ENCODE measurements at regions not wholly inside any gene's neighbourhood (a gene's known extent, or its start where the extent isn't known, plus 50 kb on each side); places are given as distances from the start of the nearest gene placed in this dataset.

DNA sequence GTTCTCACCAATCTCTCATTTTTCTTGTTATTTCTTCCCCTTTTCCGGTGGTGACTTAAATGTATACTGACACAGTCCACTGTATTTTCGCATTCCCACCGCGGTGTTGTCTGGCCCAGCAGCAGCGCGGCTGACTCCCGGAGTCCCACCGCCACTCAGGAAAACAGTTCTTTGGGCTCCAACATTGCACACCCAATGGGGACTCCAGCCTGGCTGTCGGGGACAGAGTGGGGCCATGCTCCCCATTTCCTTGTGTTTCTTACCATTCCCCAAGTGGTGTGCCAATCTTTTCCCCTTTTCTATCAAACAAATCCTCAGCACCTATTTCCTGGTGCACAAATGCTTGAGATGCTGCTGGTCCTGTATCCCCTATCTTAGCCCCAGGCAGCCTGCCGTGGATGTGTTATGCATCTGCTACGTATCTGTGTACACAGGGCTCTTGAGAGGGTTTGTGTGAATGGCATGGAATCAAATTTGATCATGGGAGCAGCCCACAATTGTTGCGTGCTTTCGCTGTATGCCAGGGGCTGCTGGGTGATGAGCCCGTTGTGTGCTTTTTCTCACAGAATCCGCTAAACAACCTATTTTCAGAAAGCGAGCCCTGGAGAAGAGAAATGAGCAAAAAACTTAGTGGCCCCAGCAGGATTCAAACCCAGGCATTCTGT, 219.1 kb upstream of the RGMA start:
- TF ChIP-seq CTCF (conservative IDR thresholded peaks at IDR 0.05) = no peak
- no peak overlapping the region for H3K4me3 Mint-ChIP-seq
- no peaks in the 10 kb centered on the region for H3K36me3 Mint-ChIP-seq
- peaks cover 13% of the 10 kb centered on the region for H3K4me1 Mint-ChIP-seq (ENCODE audit: unreplicated experiment)
- no peaks in the 10 kb centered on the region for H3K9me3 Mint-ChIP-seq
- no peak overlapping the region for H3K27ac Mint-ChIP-seq
- no peak for DNase-seq (ENCODE audit: extremely low spot score, unreplicated experiment)
- H3K27me3 Mint-ChIP-seq = no peaks in the 10 kb centered on the region

DNA sequence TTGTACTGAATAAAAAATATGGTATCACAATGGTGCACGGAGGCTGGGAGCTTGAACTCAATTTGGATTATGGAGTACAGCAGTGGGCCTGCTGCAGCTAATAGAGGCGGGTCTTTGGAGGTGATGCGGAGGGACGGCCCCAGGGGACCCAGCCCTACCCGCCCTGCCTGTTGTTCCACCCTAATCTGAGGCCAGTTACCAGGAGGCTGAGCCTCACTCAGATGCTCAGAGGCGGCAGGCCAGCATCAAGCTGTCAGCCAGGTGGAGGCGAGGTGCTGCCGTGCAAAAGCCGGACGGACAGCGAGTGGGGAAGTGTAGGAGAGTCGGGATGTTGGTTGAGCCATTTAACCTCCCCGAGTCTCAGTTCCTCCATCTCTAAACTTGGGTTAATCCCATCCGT, 218.5 kb upstream of the RGMA start:
- Mint-ChIP-seq H3K27ac (no peak overlapping the region), H3K4me3 (no peak overlapping the region), H3K4me1 (ENCODE audit: unreplicated experiment) (peaks cover 8% of the 10 kb centered on the region), H3K9me3 (no peaks in the 10 kb centered on the region), H3K27me3 (no peaks in the 10 kb centered on the region), H3K36me3 (no peaks in the 10 kb centered on the region)
- no peak for TF ChIP-seq CTCF (conservative IDR thresholded peaks at IDR 0.05)
- no peak for DNase-seq (ENCODE audit: extremely low spot score, unreplicated experiment)

DNA sequence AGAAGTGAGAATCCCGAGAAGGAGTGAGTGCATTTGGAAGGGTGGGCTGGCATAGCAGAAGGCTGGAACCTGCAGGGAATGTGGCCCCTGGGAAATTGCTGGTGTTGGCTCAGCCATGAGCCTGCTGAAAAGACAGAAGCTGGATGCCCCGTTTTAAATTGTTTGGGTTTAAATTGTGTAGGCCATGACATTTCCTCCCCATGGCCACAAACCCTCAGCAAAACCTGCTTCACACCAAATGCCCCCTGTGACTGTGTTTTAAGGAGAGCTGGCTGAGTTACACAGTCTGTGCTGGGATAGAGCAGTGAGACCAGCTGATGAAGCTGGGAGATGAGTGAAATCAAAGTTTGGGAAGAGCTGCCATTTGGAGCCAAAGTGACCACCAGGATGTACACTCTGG, 216.3 kb upstream of the RGMA start:
- H3K27ac Mint-ChIP-seq = no peak overlapping the region
- no peak for TF ChIP-seq CTCF (conservative IDR thresholded peaks at IDR 0.05)

DNA sequence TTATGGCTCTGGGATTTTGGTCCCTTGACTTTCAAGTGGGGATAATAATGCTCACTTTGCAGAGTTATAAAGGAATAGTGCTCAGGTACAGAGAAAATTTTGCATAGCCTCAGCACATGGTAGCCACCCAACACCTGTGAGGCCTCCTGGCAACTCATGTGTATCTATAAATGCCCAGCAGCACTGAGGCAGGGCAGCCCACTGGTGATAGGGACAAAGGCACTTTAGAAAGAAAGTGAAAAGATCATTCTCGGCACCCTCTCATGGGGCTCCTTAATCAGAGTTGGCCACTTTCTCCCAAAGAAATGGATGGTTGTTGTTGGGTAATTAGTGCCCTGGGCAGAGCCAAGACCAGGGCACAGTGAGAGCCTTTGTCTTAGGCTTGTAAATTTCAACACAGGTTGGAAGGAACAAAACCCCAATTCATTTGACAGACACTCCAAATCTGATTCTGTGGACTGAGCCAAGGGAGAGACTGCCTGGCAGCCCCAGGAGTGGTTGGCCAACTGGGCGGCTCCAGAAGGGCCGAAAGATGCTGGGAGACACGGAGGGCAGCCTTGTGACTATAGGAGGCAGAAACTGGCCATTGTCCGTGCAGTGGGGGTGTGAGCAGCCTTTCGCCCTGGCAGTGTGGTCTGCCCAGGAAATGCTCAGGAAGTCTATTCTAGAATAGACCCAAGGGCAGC, 213.2 kb upstream of the RGMA start:
- no peak overlapping the region for H3K27ac Mint-ChIP-seq
- TF ChIP-seq CTCF (conservative IDR thresholded peaks at IDR 0.05) = no peak
- H3K4me1 Mint-ChIP-seq (ENCODE audit: unreplicated experiment) = peaks cover 6% of the 10 kb centered on the region
- no peaks in the 10 kb centered on the region for H3K9me3 Mint-ChIP-seq
- no peaks in the 10 kb centered on the region for H3K27me3 Mint-ChIP-seq
- no peak for DNase-seq (ENCODE audit: extremely low spot score, unreplicated experiment)
- H3K36me3 Mint-ChIP-seq = no peaks in the 10 kb centered on the region
- no peak overlapping the region for H3K4me3 Mint-ChIP-seq

More for the DNA sequence above, 216.3 kb upstream of the RGMA start:
- Mint-ChIP-seq H3K36me3 (no peaks in the 10 kb centered on the region), H3K27me3 (no peaks in the 10 kb centered on the region), H3K9me3 (no peaks in the 10 kb centered on the region), H3K4me1 (ENCODE audit: unreplicated experiment) (peaks cover 6% of the 10 kb centered on the region), H3K4me3 (no peak overlapping the region)
- DNase-seq (ENCODE audit: extremely low spot score, unreplicated experiment) = no peak

- Mint-ChIP-seq H3K27me3 (no peaks in the 10 kb centered on the region), H3K4me3 (no peak overlapping the region), H3K9me3 (no peaks in the 10 kb centered on the region), H3K4me1 (ENCODE audit: unreplicated experiment) (peaks cover 9% of the 10 kb centered on the region), H3K27ac (no peak overlapping the region), H3K36me3 (no peaks in the 10 kb centered on the region)
- DNase-seq (ENCODE audit: extremely low spot score, unreplicated experiment) = no peak
- no peak for TF ChIP-seq CTCF (conservative IDR thresholded peaks at IDR 0.05)
These were observed 211.8 kb upstream of the RGMA start for GRCh38 chr15:93300796-93301195.
